Fibroblast of the conjunctiva (primary cell): ENCODE measurements at regions not wholly inside any gene's neighbourhood (a gene's known extent, or its start where the extent isn't known, plus 50 kb on each side); places are given as distances from the start of the nearest gene placed in this dataset.

ENCODE experiments used
- DNase-seq: peaks from one replicate; pipeline ENCODE4 v3.0.0-alpha.2; 2010; ENCODE audit warnings: low read depth

GRCh38 chr17:77489239-77489892 is 348.6 kb downstream of the SEC14L1 start:
- DNase-seq = no peak

- DNase-seq = peak; percentile 54
Observed at GRCh38 chr17:77489893-77490255, 349.1 kb downstream of the SEC14L1 start.

- DNase-seq = no peak
Observed at GRCh38 chr17:77490361-77491183, 349.8 kb downstream of the SEC14L1 start.

GRCh38 chr17:77491921-77492445 is 351.2 kb downstream of the SEC14L1 start:
- DNase-seq = no peak

- DNase-seq = no peak
Observed at GRCh38 chr17:77492446-77493237, 351.9 kb downstream of the SEC14L1 start.

- no peak for DNase-seq
Observed at GRCh38 chr17:77493238-77493820, 352.6 kb downstream of the SEC14L1 start.

- no peak for DNase-seq
Observed at GRCh38 chr17:77493901-77494663, 353.3 kb downstream of the SEC14L1 start.

GRCh38 chr17:77494664-77495435 is 354.1 kb downstream of the SEC14L1 start:
- peak; percentile 60 for DNase-seq

GRCh38 chr17:77495575-77495974 is 354.8 kb downstream of the SEC14L1 start:
- no peak for DNase-seq

GRCh38 chr17:77496401-77496801 is 355.6 kb downstream of the SEC14L1 start:
- DNase-seq = no peak

- DNase-seq = no peak
Observed at GRCh38 chr17:77496831-77497577, 356.2 kb downstream of the SEC14L1 start.

- DNase-seq = no peak
Observed at GRCh38 chr17:77497578-77497934, 356.8 kb downstream of the SEC14L1 start.

- DNase-seq = no peak
Observed at GRCh38 chr17:77498091-77498741, 357.4 kb downstream of the SEC14L1 start.

GRCh38 chr17:77498791-77499698 is 358.3 kb downstream of the SEC14L1 start:
- DNase-seq = no peak

- no peak for DNase-seq
Observed at GRCh38 chr17:77499699-77500435, 359.1 kb downstream of the SEC14L1 start.

GRCh38 chr17:77501101-77501566 is 360.4 kb downstream of the SEC14L1 start:
- DNase-seq = no peak
